Trophoblast cell (in vitro differentiated cells and primary cell): ENCODE measurements at regions not wholly inside any gene's neighbourhood (a gene's known extent, or its start where the extent isn't known, plus 50 kb on each side); places are given as distances from the start of the nearest gene placed in this dataset.
"Not testable (repeated sequence)": the region's sequence is repeated elsewhere in the genome, so short reads cannot be mapped to it uniquely, and the experiment has no call there.

Experiments
- DNase-seq, 2 donors: peaks; one replicate each; pipeline ENCODE4 v3.0.0-alpha.2; 2016
- H2AFZ ChIP-seq: 2 replicates; pipeline ENCODE4 v1.6.1; 2013; ENCODE audit warnings: low read length, moderate library complexity, mild to moderate bottlenecking; ENCODE audit not compliant: insufficient read depth, poor library complexity
- H2AK5ac ChIP-seq: 2 replicates; pipeline ENCODE4 v1.6.1; 2013; ENCODE audit warnings: mild to moderate bottlenecking, low read length
- H2BK120ac ChIP-seq: 2 replicates; pipeline ENCODE4 v1.6.1; 2013; ENCODE audit warnings: low read length, mild to moderate bottlenecking, moderate library complexity; ENCODE audit not compliant: insufficient read depth, poor library complexity
- H2BK12ac ChIP-seq: 2 replicates; pipeline ENCODE4 v1.6.1; 2013; ENCODE audit warnings: mild to moderate bottlenecking, low read length, moderate library complexity
- H2BK5ac ChIP-seq: 2 replicates; pipeline ENCODE4 v1.6.1; 2013; ENCODE audit warnings: low read length, low read depth, moderate library complexity, mild to moderate bottlenecking; ENCODE audit not compliant: poor library complexity
- H3K14ac ChIP-seq: 2 replicates; pipeline ENCODE4 v1.6.1; 2013; ENCODE audit warnings: mild to moderate bottlenecking, low read length
- H3K18ac ChIP-seq: 2 replicates; pipeline ENCODE4 v1.6.1; 2013; ENCODE audit warnings: mild to moderate bottlenecking, low read length
- H3K23ac ChIP-seq: 2 replicates; pipeline ENCODE4 v1.6.1; 2013; ENCODE audit warnings: low read length
- H3K27ac ChIP-seq: 2 replicates; pipeline ENCODE4 v1.5.1; 2013; ENCODE audit warnings: low read depth, mild to moderate bottlenecking, inconsistent platforms, low read length, moderate library complexity
- H3K27me3 ChIP-seq: 2 replicates; pipeline ENCODE4 v1.6.1; 2013; ENCODE audit warnings: inconsistent platforms, mild to moderate bottlenecking, low read length, moderate library complexity; ENCODE audit not compliant: insufficient read depth
- H3K36me3 ChIP-seq, 2 experiments: 1 replicate in 1 of 2; 2 replicates in 1 of 2; pipeline ENCODE4 v1.6.1; 2013; ENCODE audit warnings: low read length in 2 of 2, mild to moderate bottlenecking in 2 of 2, moderate library complexity in 1 of 2; ENCODE audit not compliant: insufficient read depth in 2 of 2, control insufficient read depth in 1 of 2
- H3K4ac ChIP-seq: 2 replicates; pipeline ENCODE4 v1.6.1; 2013; ENCODE audit warnings: low read depth, mild to moderate bottlenecking, low read length, moderate library complexity
- H3K4me1 ChIP-seq, 2 experiments: 1 replicate in 1 of 2; 2 replicates in 1 of 2; pipeline ENCODE4 v1.6.1; 2013; ENCODE audit warnings: low read length in 2 of 2, mild to moderate bottlenecking in 2 of 2, moderate library complexity in 1 of 2; ENCODE audit not compliant: insufficient read depth in 2 of 2, control insufficient read depth in 1 of 2
- H3K4me2 ChIP-seq: 2 replicates; pipeline ENCODE4 v1.6.1; 2013; ENCODE audit warnings: inconsistent platforms, mild to moderate bottlenecking, low read length, moderate library complexity
- H3K4me3 ChIP-seq: 2 replicates; pipeline ENCODE4 v1.5.1; 2013; ENCODE audit warnings: mild to moderate bottlenecking, low read depth, low read length, inconsistent platforms
- H3K79me1 ChIP-seq: one replicate; pipeline ENCODE4 v1.6.1; 2013; ENCODE audit warnings: low read length
- H3K79me2 ChIP-seq: 2 replicates; pipeline ENCODE4 v1.6.1; 2013; ENCODE audit warnings: low read length, mild to moderate bottlenecking; ENCODE audit not compliant: control insufficient read depth, insufficient read depth, poor library complexity
- H3K9ac ChIP-seq: 2 replicates; pipeline ENCODE4 v1.6.1; 2013; ENCODE audit warnings: mild to moderate bottlenecking, low read length
- H3K9me3 ChIP-seq: 2 replicates; pipeline ENCODE4 v1.6.1; 2013; ENCODE audit warnings: low read depth, mild to moderate bottlenecking, control low read depth, inconsistent platforms, low read length; ENCODE audit not compliant: insufficient read depth
- H4K12ac ChIP-seq: 2 replicates; pipeline ENCODE4 v1.6.1; 2013; ENCODE audit warnings: low read depth, mild to moderate bottlenecking, low read length, moderate library complexity
- H4K8ac ChIP-seq: 2 replicates; pipeline ENCODE4 v1.6.1; 2013; ENCODE audit warnings: low read depth, mild to moderate bottlenecking, low read length, moderate library complexity
- H4K91ac ChIP-seq: one replicate; pipeline ENCODE4 v1.6.1; 2013; ENCODE audit warnings: low read depth, mild to moderate bottlenecking, low read length, moderate library complexity
- WGBS: extraction: QIAGEN DNeasy Blood & Tissue Kit; methylation state at CpG from one replicate; pipeline ENCODE4 v1.1.7; 2013; ENCODE audit warnings: missing lambda C conversion rate; ENCODE audit not compliant: insufficient read length, insufficient coverage; ENCODE audit errors: extremely low coverage; 5-methylcytosine and 5-hydroxymethylcytosine counted together

- H2AFZ ChIP-seq, result no peak overlapping the region
- no peaks in the 10 kb centered on the region for H3K79me1 ChIP-seq
- H3K36me3 ChIP-seq, result no peaks in the 10 kb centered on the region
- no peak overlapping the region for H2BK12ac ChIP-seq
- no peak overlapping the region for H4K12ac ChIP-seq
- H3K4me1 ChIP-seq, result no peaks in the 10 kb centered on the region
- H3K23ac ChIP-seq, result no peak overlapping the region
- H4K91ac ChIP-seq, result no peak overlapping the region
- no peak overlapping the region for H3K9ac ChIP-seq
- WGBS, result no CpG with 5 or more reads among the region's 1 CpG
- no peak overlapping the region for H3K4me3 ChIP-seq
- no peak overlapping the region for H2BK120ac ChIP-seq
- no peak overlapping the region for H3K4ac ChIP-seq
- no peak for DNase-seq
- H3K9me3 ChIP-seq, result no peaks in the 10 kb centered on the region
- no peaks in the 10 kb centered on the region for H3K79me2 ChIP-seq
- H3K27me3 ChIP-seq, result no peaks in the 10 kb centered on the region
- no peak overlapping the region for H3K27ac ChIP-seq
- no peak overlapping the region for H3K4me2 ChIP-seq
- H2BK5ac ChIP-seq, result no peak overlapping the region
- no peak overlapping the region for H3K14ac ChIP-seq
- H4K8ac ChIP-seq, result no peak overlapping the region
- no peak overlapping the region for H3K18ac ChIP-seq
- H2AK5ac ChIP-seq, result no peak overlapping the region
Observed at GRCh38 chr2:180535289-180535688, 445.1 kb upstream of the UBE2E3 start.

- not testable (repeated sequence) for H3K23ac ChIP-seq, H3K14ac ChIP-seq, H3K9me3 ChIP-seq, H3K79me1 ChIP-seq, H2BK5ac ChIP-seq, H2AFZ ChIP-seq, DNase-seq, H3K4me3 ChIP-seq, H2BK12ac ChIP-seq, H3K4me2 ChIP-seq, H3K79me2 ChIP-seq, H3K4ac ChIP-seq, H3K36me3 ChIP-seq, H4K8ac ChIP-seq, H2AK5ac ChIP-seq, H3K9ac ChIP-seq, H4K91ac ChIP-seq, H3K4me1 ChIP-seq, H3K18ac ChIP-seq, H3K27me3 ChIP-seq, H2BK120ac ChIP-seq, H4K12ac ChIP-seq, H3K27ac ChIP-seq
- WGBS, result no CpG with 5 or more reads among the region's 8 CpGs
Observed at GRCh38 chr2:180531787-180532186, 448.6 kb upstream of the UBE2E3 start.

- Histone ChIP-seq H3K79me2 (no peaks in the 10 kb centered on the region), H3K14ac (no peak overlapping the region), H2BK120ac (no peak overlapping the region), H3K36me3 (no peaks in the 10 kb centered on the region), H4K91ac (no peak overlapping the region), H3K18ac (no peak overlapping the region), H3K9me3 (no peaks in the 10 kb centered on the region), H2AK5ac (no peak overlapping the region), H3K27ac (no peak overlapping the region), H4K12ac (no peak overlapping the region), H3K9ac (no peak overlapping the region), H3K23ac (no peak overlapping the region), H3K27me3 (no peaks in the 10 kb centered on the region), H2BK12ac (no peak overlapping the region), H2AFZ (no peak overlapping the region), H2BK5ac (no peak overlapping the region), H3K4me2 (no peak overlapping the region), H3K79me1 (no peaks in the 10 kb centered on the region), H3K4ac (no peak overlapping the region), H3K4me1 (no peaks in the 10 kb centered on the region), H3K4me3 (no peak overlapping the region), H4K8ac (no peak overlapping the region)
- WGBS, result no CpG with 5 or more reads among the region's 2 CpGs
- DNase-seq, result no peak
Observed at GRCh38 chr2:180524499-180524898, 455.9 kb upstream of the UBE2E3 start.

- Histone ChIP-seq H2AK5ac (no peak overlapping the region), H3K36me3 (no peaks in the 10 kb centered on the region), H3K27me3 (no peaks in the 10 kb centered on the region), H2BK5ac (no peak overlapping the region), H3K4me2 (no peak overlapping the region), H3K23ac (no peak overlapping the region), H2BK120ac (no peak overlapping the region), H3K4ac (no peak overlapping the region), H3K9ac (no peak overlapping the region), H3K27ac (no peak overlapping the region), H2AFZ (no peak overlapping the region), H2BK12ac (no peak overlapping the region), H3K4me3 (no peak overlapping the region), H3K9me3 (no peaks in the 10 kb centered on the region), H4K12ac (no peak overlapping the region), H4K91ac (no peak overlapping the region), H3K4me1 (no peaks in the 10 kb centered on the region), H3K18ac (no peak overlapping the region), H3K79me2 (no peaks in the 10 kb centered on the region), H3K14ac (no peak overlapping the region), H3K79me1 (no peaks in the 10 kb centered on the region), H4K8ac (no peak overlapping the region)
- DNase-seq, result peak in 1 of 2 donors; percentile 4
- WGBS, result no CpG with 5 or more reads among the region's 6 CpGs
Observed at GRCh38 chr2:180523621-180524340, 456.6 kb upstream of the UBE2E3 start.
